Endothelial cell (in vitro differentiated cells): ENCODE measurements at regions not wholly inside any gene's neighbourhood (a gene's known extent, or its start where the extent isn't known, plus 50 kb on each side); places are given as distances from the start of the nearest gene placed in this dataset.

Experiments used
- DNase-seq: peaks from one replicate; pipeline ENCODE4 v3.0.0; 2021; ENCODE audit warnings: low spot score
- H3K27ac Mint-ChIP-seq: one replicate; pipeline ENCODE4 v1.8.0; 2021; ENCODE audit warnings: mixed read lengths, inconsistent platforms; ENCODE audit not compliant: unreplicated experiment
- H3K27me3 Mint-ChIP-seq: one replicate; pipeline ENCODE4 v1.8.0; 2021; ENCODE audit warnings: mild to moderate bottlenecking, moderate library complexity, mixed read lengths, inconsistent platforms; ENCODE audit not compliant: unreplicated experiment
- H3K36me3 Mint-ChIP-seq: one replicate; pipeline ENCODE4 v1.8.0; 2021; ENCODE audit warnings: mild to moderate bottlenecking, low read depth, mixed read lengths, inconsistent platforms; ENCODE audit not compliant: unreplicated experiment
- H3K4me1 Mint-ChIP-seq: one replicate; pipeline ENCODE4 v1.8.0; 2021; ENCODE audit warnings: mild to moderate bottlenecking, mixed read lengths, inconsistent platforms; ENCODE audit not compliant: unreplicated experiment
- H3K4me3 Mint-ChIP-seq: one replicate; pipeline ENCODE4 v1.8.0; 2021; ENCODE audit warnings: mild to moderate bottlenecking, mixed read lengths, inconsistent platforms; ENCODE audit not compliant: unreplicated experiment
- H3K9me3 Mint-ChIP-seq: one replicate; pipeline ENCODE4 v1.8.0; 2021; ENCODE audit warnings: mixed read lengths, inconsistent platforms; ENCODE audit not compliant: unreplicated experiment
- CTCF ChIP-seq: fragments of 200-600 bp; sonication (generic); IDR thresholded peaks from one replicate; pipeline ENCODE4 v1.5.0; 2021; ENCODE audit warnings: antibody characterized with exemption; ENCODE audit not compliant: unreplicated experiment

GRCh38 chr4:177161781-177162180 is 147.9 kb upstream of the NEIL3 start:
- H3K9me3 Mint-ChIP-seq = no peaks in the 10 kb centered on the region
- H3K4me1 Mint-ChIP-seq = no peaks in the 10 kb centered on the region
- TF ChIP-seq CTCF = no peak
- no peak for DNase-seq
- H3K27me3 Mint-ChIP-seq = peaks cover 2% of the 10 kb centered on the region
- no peak overlapping the region for H3K27ac Mint-ChIP-seq
- H3K36me3 Mint-ChIP-seq = no peaks in the 10 kb centered on the region
- H3K4me3 Mint-ChIP-seq = no peak overlapping the region

- H3K36me3 Mint-ChIP-seq = no peaks in the 10 kb centered on the region
- no peaks in the 10 kb centered on the region for H3K4me1 Mint-ChIP-seq
- TF ChIP-seq CTCF = no peak
- H3K27me3 Mint-ChIP-seq = peaks cover 1% of the 10 kb centered on the region
- H3K9me3 Mint-ChIP-seq = no peaks in the 10 kb centered on the region
- H3K27ac Mint-ChIP-seq = no peak overlapping the region
- no peak for DNase-seq
- no peak overlapping the region for H3K4me3 Mint-ChIP-seq
Measured at GRCh38 chr4:177163532-177163931, 146.1 kb upstream of the NEIL3 start.

GRCh38 chr4:177171588-177171987 is 138.1 kb upstream of the NEIL3 start:
- Mint-ChIP-seq H3K27me3 (no peaks in the 10 kb centered on the region), H3K27ac (no peak overlapping the region), H3K4me1 (no peaks in the 10 kb centered on the region), H3K4me3 (no peak overlapping the region), H3K9me3 (no peaks in the 10 kb centered on the region), H3K36me3 (no peaks in the 10 kb centered on the region)
- DNase-seq = no peak
- TF ChIP-seq CTCF = no peak

GRCh38 chr4:177175473-177175872 is 134.2 kb upstream of the NEIL3 start:
- Mint-ChIP-seq H3K4me1 (no peaks in the 10 kb centered on the region), H3K27me3 (no peaks in the 10 kb centered on the region), H3K9me3 (no peaks in the 10 kb centered on the region), H3K36me3 (no peaks in the 10 kb centered on the region), H3K27ac (no peak overlapping the region), H3K4me3 (no peak overlapping the region)
- TF ChIP-seq CTCF = no peak
- no peak for DNase-seq

- Mint-ChIP-seq H3K27ac (no peak overlapping the region), H3K4me3 (no peak overlapping the region), H3K27me3 (no peaks in the 10 kb centered on the region), H3K4me1 (no peaks in the 10 kb centered on the region), H3K36me3 (no peaks in the 10 kb centered on the region), H3K9me3 (no peaks in the 10 kb centered on the region)
- DNase-seq = no peak
- no peak for TF ChIP-seq CTCF
Measured at GRCh38 chr4:177177541-177178081, 132.1 kb upstream of the NEIL3 start.
